Effector CD8-positive, alpha-beta T cell (primary cell): ENCODE measurements at regions not wholly inside any gene's neighbourhood (a gene's known extent, or its start where the extent isn't known, plus 50 kb on each side); places are given as distances from the start of the nearest gene placed in this dataset.

Experiments used
- DNase-seq: peaks from one replicate; lab custom pipeline; 2025; lab: John Stamatoyannopoulos, UW

GRCh38 chr10:10630782-10631181, 386.9 kb upstream of the CELF2 start:
- DNase-seq = no peak

- no peak for DNase-seq
Measured at GRCh38 chr10:10642189-10642588, 375.5 kb upstream of the CELF2 start.

GRCh38 chr10:10642751-10643150, 374.9 kb upstream of the CELF2 start:
- DNase-seq = no peak

- DNase-seq = no peak
Measured at GRCh38 chr10:10644008-10644646, 373.5 kb upstream of the CELF2 start.

- no peak for DNase-seq
Measured at GRCh38 chr10:10644676-10645385, 372.8 kb upstream of the CELF2 start.

GRCh38 chr10:10647331-10647730, 370.3 kb upstream of the CELF2 start:
- no peak for DNase-seq

- no peak for DNase-seq
Measured at GRCh38 chr10:10657139-10657760, 360.4 kb upstream of the CELF2 start.

- DNase-seq = no peak
Measured at GRCh38 chr10:10658172-10658785, 359.4 kb upstream of the CELF2 start.

- no peak for DNase-seq
Measured at GRCh38 chr10:10660054-10660453, 357.6 kb upstream of the CELF2 start.

GRCh38 chr10:10661176-10661575, 356.5 kb upstream of the CELF2 start:
- DNase-seq = no peak

- DNase-seq = no peak
Measured at GRCh38 chr10:10662716-10663408, 354.8 kb upstream of the CELF2 start.

- no peak for DNase-seq
Measured at GRCh38 chr10:10663622-10664021, 354.1 kb upstream of the CELF2 start.

- DNase-seq = no peak
Measured at GRCh38 chr10:10665750-10666149, 351.9 kb upstream of the CELF2 start.

- no peak for DNase-seq
Measured at GRCh38 chr10:10667466-10667865, 350.2 kb upstream of the CELF2 start.

- no peak for DNase-seq
Measured at GRCh38 chr10:10676972-10677371, 340.7 kb upstream of the CELF2 start.

GRCh38 chr10:10677479-10677878, 340.2 kb upstream of the CELF2 start:
- no peak for DNase-seq

GRCh38 chr10:10680496-10680895, 337.2 kb upstream of the CELF2 start:
- DNase-seq = no peak

- no peak for DNase-seq
Measured at GRCh38 chr10:10684972-10685371, 332.7 kb upstream of the CELF2 start.

- no peak for DNase-seq
Measured at GRCh38 chr10:10685566-10685965, 332.1 kb upstream of the CELF2 start.

GRCh38 chr10:10687751-10688150, 329.9 kb upstream of the CELF2 start:
- no peak for DNase-seq

- no peak for DNase-seq
Measured at GRCh38 chr10:10699427-10699826, 318.2 kb upstream of the CELF2 start.

GRCh38 chr10:10701084-10701611, 316.5 kb upstream of the CELF2 start:
- no peak for DNase-seq
